Liver (tissue), 7 donors: ENCODE measurements at regions not wholly inside any gene's neighbourhood (a gene's known extent, or its start where the extent isn't known, plus 50 kb on each side); places are given as distances from the start of the nearest gene placed in this dataset.
A peak's percentile ranks its signal among the peaks of the same experiment; 100 is the strongest.

ENCODE experiments used
- DNase-seq: peaks from one replicate; pipeline ENCODE4 v3.0.0-alpha.2; 2017; ENCODE audit warnings: low spot score
- H3K27ac ChIP-seq, 2 donors: one replicate each; pipeline ENCODE4 v1.7.0; 2013; ENCODE audit warnings: inconsistent platforms in 2 of 2, low read length in 2 of 2, control low read depth in 1 of 2, low read depth in 1 of 2, mild to moderate bottlenecking in 1 of 2
- H3K27me3 ChIP-seq, 4 donors: one replicate each; pipeline versions ENCODE4 v1.6.1 to v1.7.0; 2013; ENCODE audit warnings: low read length in 3 of 4, inconsistent platforms in 1 of 4, mild to moderate bottlenecking in 1 of 4, moderate library complexity in 1 of 4; ENCODE audit not compliant: control insufficient read depth in 4 of 4, insufficient read depth in 4 of 4
- H3K36me3 ChIP-seq, 4 donors: one replicate each; pipeline versions ENCODE4 v1.6.1 to v1.7.0; 2013; ENCODE audit warnings: low read length in 3 of 4, mild to moderate bottlenecking in 3 of 4, low read depth in 1 of 4, moderate library complexity in 1 of 4; ENCODE audit not compliant: control insufficient read depth in 4 of 4, insufficient read depth in 3 of 4
- H3K4me1 ChIP-seq, 4 donors: one replicate each; pipeline versions ENCODE4 v1.6.1 to v1.7.0; 2013; ENCODE audit warnings: low read length in 3 of 4, mild to moderate bottlenecking in 3 of 4, moderate library complexity in 1 of 4; ENCODE audit not compliant: control insufficient read depth in 4 of 4, insufficient read depth in 4 of 4
- H3K4me3 ChIP-seq, 3 donors: one replicate each; pipeline versions ENCODE4 v1.6.1 to v1.7.0; 2013; ENCODE audit warnings: low read length in 3 of 3, control low read depth in 1 of 3, low read depth in 1 of 3, mild to moderate bottlenecking in 1 of 3
- H3K9ac ChIP-seq, 2 donors: one replicate each; pipeline ENCODE4 v1.7.0; 2013; ENCODE audit warnings: low read length in 2 of 2, mild to moderate bottlenecking in 2 of 2, moderate library complexity in 2 of 2, control low read depth in 1 of 2, low read depth in 1 of 2
- H3K9me3 ChIP-seq, 4 donors: one replicate each; pipeline versions ENCODE4 v1.6.1 to v1.7.0; 2013; ENCODE audit warnings: low read length in 3 of 4; ENCODE audit not compliant: control insufficient read depth in 4 of 4
- EGR1 ChIP-seq, 2 donors: IDR thresholded peaks; 2 replicates each; pipeline ENCODE4 v1.6.1; 2016 to 2018; ENCODE audit warnings: antibody characterized with exemption in 2 of 2, low read depth in 2 of 2
- FOXA1 ChIP-seq: IDR thresholded peaks from 2 replicates; pipeline ENCODE4 v1.6.1; 2016; ENCODE audit warnings: antibody characterized with exemption
- FOXA2 ChIP-seq: IDR thresholded peaks from 2 replicates; pipeline ENCODE4 v1.6.1; 2016; ENCODE audit warnings: antibody characterized with exemption
- GABPA ChIP-seq, 2 donors: IDR thresholded peaks in 1 of 2; conservative IDR thresholded peaks in 1 of 2; 2 replicates each; pipeline ENCODE4 v1.6.1; 2016; ENCODE audit warnings: antibody characterized with exemption in 2 of 2, mild to moderate bottlenecking in 1 of 2, moderate library complexity in 1 of 2
- HNF4A ChIP-seq, 2 donors: conservative IDR thresholded peaks; 2 replicates each; pipeline ENCODE4 v1.6.1; 2016; ENCODE audit warnings: antibody characterized with exemption in 2 of 2, mild to moderate bottlenecking in 2 of 2
- HNF4G ChIP-seq: IDR thresholded peaks from 2 replicates; pipeline ENCODE4 v1.6.1; 2016; ENCODE audit warnings: antibody characterized with exemption
- NR2F2 ChIP-seq: IDR thresholded peaks from 2 replicates; pipeline ENCODE4 v1.6.1; 2016; ENCODE audit warnings: antibody characterized with exemption
- RAD21 ChIP-seq, 2 donors: IDR thresholded peaks; 2 replicates each; pipeline ENCODE4 v1.6.1; 2016; ENCODE audit warnings: antibody characterized with exemption in 2 of 2, mild to moderate bottlenecking in 2 of 2
- RXRA ChIP-seq, 2 donors: IDR thresholded peaks; 2 replicates each; pipeline ENCODE4 v1.6.1; 2017 to 2018; ENCODE audit warnings: antibody characterized with exemption in 2 of 2, mild to moderate bottlenecking in 1 of 2
- SP1 ChIP-seq: IDR thresholded peaks from 2 replicates; pipeline ENCODE4 v1.6.1; 2018; ENCODE audit warnings: antibody characterized with exemption, mild to moderate bottlenecking
- TAF1 ChIP-seq: conservative IDR thresholded peaks from 2 replicates; pipeline ENCODE4 v1.6.1; 2016; ENCODE audit warnings: antibody characterized with exemption, mild to moderate bottlenecking
- YY1 ChIP-seq: IDR thresholded peaks from 2 replicates; pipeline ENCODE4 v1.6.1; 2016; ENCODE audit warnings: antibody characterized with exemption, mild to moderate bottlenecking
- WGBS: extraction: QIAGEN DNeasy Blood & Tissue Kit; methylation state at CpG from one replicate; pipeline ENCODE4 v1.1.7; 2013; 5-methylcytosine and 5-hydroxymethylcytosine counted together
- TF ChIP-seq, protein P1 (sequence below): IDR thresholded peaks from 2 replicates; pipeline ENCODE4 v1.6.1; 2016; ENCODE audit warnings: antibody characterized with exemption
- TF ChIP-seq, protein P2 (sequence below): IDR thresholded peaks from 2 replicates; pipeline ENCODE4 v1.6.1; 2016; ENCODE audit warnings: antibody characterized with exemption, mild to moderate bottlenecking
- TF ChIP-seq, protein P3 (sequence below): IDR thresholded peaks from 2 replicates; pipeline ENCODE4 v1.6.1; 2016; ENCODE audit warnings: antibody characterized with exemption
- donor health status: healthy.
- donor health status: healthy.
- donor health status: healthy.
- donor health status: healthy.

DNA sequence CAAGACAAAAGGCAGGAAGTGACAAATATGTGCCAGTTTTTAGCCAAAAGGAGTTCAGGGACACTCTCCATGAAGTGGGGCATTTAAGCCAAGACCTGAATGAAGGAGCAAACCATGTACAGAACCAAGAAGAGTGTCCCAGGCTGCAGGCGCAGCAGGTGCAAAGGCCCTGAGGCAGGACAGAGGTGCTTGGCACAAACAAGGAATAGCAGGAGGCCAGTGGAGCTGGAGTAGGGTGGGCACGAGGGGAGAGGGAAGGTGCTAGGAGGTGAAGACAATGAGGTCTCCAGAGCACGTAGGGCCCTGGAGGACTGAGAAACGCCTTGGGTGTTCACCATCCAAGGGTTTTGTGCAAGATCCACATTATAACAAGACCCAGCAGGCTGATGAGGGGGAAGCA, 474.1 kb downstream of the MN1 start:
- H3K36me3 ChIP-seq, result no peaks in the 10 kb centered on the region
- no peak overlapping the region for H3K4me3 ChIP-seq
- 78% methylated on average over 4 of the region's 4 CpGs for WGBS
- no peak overlapping the region for H3K9ac ChIP-seq
- H3K27me3 ChIP-seq, result peaks cover 0 to 5% (median 0%) of the 10 kb centered on the region in 4 donors
- H3K9me3 ChIP-seq, result no peaks in the 10 kb centered on the region
- peak; percentile 24 for DNase-seq
- TF ChIP-seq RXRA (IDR thresholded peaks at IDR 0.05), result no peak
- no peak for TF ChIP-seq HNF4A (conservative IDR thresholded peaks at IDR 0.05)
- TF ChIP-seq NR2F2, result no peak
- no peak for TF ChIP-seq HNF4G
- TF ChIP-seq GABPA (IDR thresholded peaks at IDR 0.05 in 1 of 2, conservative IDR thresholded peaks at IDR 0.05 in 1 of 2), result no peak
- no peak for TF ChIP-seq YY1
- no peak for TF ChIP-seq RAD21 (IDR thresholded peaks at IDR 0.05)
- TF ChIP-seq, protein P1, sequence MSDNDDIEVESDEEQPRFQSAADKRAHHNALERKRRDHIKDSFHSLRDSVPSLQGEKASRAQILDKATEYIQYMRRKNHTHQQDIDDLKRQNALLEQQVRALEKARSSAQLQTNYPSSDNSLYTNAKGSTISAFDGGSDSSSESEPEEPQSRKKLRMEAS, result no peak
- TF ChIP-seq FOXA2, result no peak
- no peak for TF ChIP-seq TAF1
- no peak for TF ChIP-seq EGR1 (IDR thresholded peaks at IDR 0.05; ENCODE audit: low read depth in 2 of 2)
- TF ChIP-seq, protein P2, sequence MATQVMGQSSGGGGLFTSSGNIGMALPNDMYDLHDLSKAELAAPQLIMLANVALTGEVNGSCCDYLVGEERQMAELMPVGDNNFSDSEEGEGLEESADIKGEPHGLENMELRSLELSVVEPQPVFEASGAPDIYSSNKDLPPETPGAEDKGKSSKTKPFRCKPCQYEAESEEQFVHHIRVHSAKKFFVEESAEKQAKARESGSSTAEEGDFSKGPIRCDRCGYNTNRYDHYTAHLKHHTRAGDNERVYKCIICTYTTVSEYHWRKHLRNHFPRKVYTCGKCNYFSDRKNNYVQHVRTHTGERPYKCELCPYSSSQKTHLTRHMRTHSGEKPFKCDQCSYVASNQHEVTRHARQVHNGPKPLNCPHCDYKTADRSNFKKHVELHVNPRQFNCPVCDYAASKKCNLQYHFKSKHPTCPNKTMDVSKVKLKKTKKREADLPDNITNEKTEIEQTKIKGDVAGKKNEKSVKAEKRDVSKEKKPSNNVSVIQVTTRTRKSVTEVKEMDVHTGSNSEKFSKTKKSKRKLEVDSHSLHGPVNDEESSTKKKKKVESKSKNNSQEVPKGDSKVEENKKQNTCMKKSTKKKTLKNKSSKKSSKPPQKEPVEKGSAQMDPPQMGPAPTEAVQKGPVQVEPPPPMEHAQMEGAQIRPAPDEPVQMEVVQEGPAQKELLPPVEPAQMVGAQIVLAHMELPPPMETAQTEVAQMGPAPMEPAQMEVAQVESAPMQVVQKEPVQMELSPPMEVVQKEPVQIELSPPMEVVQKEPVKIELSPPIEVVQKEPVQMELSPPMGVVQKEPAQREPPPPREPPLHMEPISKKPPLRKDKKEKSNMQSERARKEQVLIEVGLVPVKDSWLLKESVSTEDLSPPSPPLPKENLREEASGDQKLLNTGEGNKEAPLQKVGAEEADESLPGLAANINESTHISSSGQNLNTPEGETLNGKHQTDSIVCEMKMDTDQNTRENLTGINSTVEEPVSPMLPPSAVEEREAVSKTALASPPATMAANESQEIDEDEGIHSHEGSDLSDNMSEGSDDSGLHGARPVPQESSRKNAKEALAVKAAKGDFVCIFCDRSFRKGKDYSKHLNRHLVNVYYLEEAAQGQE, result no peak
- TF ChIP-seq SP1, result no peak
- TF ChIP-seq, protein P3, sequence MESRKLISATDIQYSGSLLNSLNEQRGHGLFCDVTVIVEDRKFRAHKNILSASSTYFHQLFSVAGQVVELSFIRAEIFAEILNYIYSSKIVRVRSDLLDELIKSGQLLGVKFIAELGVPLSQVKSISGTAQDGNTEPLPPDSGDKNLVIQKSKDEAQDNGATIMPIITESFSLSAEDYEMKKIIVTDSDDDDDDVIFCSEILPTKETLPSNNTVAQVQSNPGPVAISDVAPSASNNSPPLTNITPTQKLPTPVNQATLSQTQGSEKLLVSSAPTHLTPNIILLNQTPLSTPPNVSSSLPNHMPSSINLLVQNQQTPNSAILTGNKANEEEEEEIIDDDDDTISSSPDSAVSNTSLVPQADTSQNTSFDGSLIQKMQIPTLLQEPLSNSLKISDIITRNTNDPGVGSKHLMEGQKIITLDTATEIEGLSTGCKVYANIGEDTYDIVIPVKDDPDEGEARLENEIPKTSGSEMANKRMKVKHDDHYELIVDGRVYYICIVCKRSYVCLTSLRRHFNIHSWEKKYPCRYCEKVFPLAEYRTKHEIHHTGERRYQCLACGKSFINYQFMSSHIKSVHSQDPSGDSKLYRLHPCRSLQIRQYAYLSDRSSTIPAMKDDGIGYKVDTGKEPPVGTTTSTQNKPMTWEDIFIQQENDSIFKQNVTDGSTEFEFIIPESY, result no peak
- no peak for TF ChIP-seq FOXA1
- H3K27ac ChIP-seq, result no peak overlapping the region
- H3K4me1 ChIP-seq, result no peaks in the 10 kb centered on the region

DNA sequence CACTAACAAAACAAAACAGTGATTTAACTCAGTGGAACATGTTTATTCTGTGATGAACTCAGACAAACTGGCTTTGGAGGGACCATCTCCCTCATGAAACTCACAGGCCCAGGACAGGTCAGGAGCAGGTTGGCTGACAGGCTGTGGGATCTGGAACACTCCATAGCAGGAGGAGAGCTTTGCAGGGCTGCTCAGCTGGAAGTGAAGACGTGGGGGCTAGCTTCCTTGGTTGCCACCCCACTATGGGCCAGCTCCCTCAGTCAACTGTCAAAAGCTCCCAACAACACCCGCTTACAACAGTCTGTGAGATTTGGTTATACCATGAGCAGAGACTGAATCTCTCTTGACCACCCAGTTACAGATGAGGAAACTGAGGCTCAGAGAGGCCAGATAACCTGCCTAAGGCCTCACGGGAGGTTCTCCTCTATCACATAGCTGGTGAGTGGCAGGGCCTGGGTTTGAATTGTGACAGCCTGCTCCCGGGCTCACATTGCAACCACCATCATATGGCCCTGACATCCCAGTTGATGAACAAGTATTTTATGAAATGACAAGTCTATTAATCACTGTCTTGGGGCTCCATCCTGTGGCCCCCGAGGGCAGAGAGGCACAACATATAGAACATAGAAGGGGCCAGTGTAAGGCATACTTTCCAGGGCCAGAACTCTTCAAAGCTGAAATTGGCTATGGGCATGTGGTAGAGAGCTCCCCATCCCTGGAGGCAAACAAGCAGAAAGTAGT, 473.4 kb downstream of the MN1 start:
- no peak overlapping the region for H3K27ac ChIP-seq
- peaks cover 0 to 4% (median 0%) of the 10 kb centered on the region in 4 donors for H3K9me3 ChIP-seq
- 79% methylated on average over 5 of the region's 5 CpGs for WGBS
- peak; percentile 23 for DNase-seq
- H3K4me1 ChIP-seq, result no peaks in the 10 kb centered on the region
- no peak overlapping the region for H3K9ac ChIP-seq
- H3K36me3 ChIP-seq, result no peaks in the 10 kb centered on the region
- TF ChIP-seq, protein P1, result no peak
- TF ChIP-seq FOXA2 (no peak), SP1 (no peak), NR2F2 (no peak), YY1 (no peak), HNF4G (no peak), EGR1 (IDR thresholded peaks at IDR 0.05; ENCODE audit: low read depth in 2 of 2) (no peak)
- H3K27me3 ChIP-seq, result peaks cover 0 to 8% (median 0%) of the 10 kb centered on the region in 4 donors
- H3K4me3 ChIP-seq, result no peak overlapping the region
